A549 (cell line): ENCODE measurements at regions not wholly inside any gene's neighbourhood (a gene's known extent, or its start where the extent isn't known, plus 50 kb on each side); places are given as distances from the start of the nearest gene placed in this dataset.

Source experiments
- ATAC-seq, 2 experiments: fragments of 200-7000 bp in 1 of 2; fragments of >200 bp in 1 of 2; cut with Nextera tagmentation in 1 of 2; cut with Tn5 transposase in 1 of 2; 3 replicates each; pipeline versions ENCODE4 v1.8.0 to v1.9.1; 2018 to 2020; ENCODE audit warnings: mild to moderate bottlenecking in 1 of 2, moderate library complexity in 1 of 2
- CTCF ChIA-PET: fragments of 300-600 bp; sonication (Branson Sonifier 250); formaldehyde crosslinking; extraction: SDS; loops from one replicate; lab custom pipeline; 2021; ENCODE audit warnings: antibody characterized with exemption, inconsistent platforms; lab: Yijun Ruan, JAX
- POLR2A ChIA-PET: fragments of 350-600 bp; formaldehyde crosslinking; extraction: SDS; loops from one replicate; lab custom pipeline; 2021; ENCODE audit warnings: antibody characterized with exemption, inconsistent platforms; lab: Yijun Ruan, JAX
- DNase-seq, 2 experiments: peaks; one replicate each; pipeline versions ENCODE4 v3.0.0 to v3.0.0-alpha.2; 2011 to 2016; ENCODE audit warnings: low read depth in 1 of 2, low spot score in 1 of 2
- FAIRE-seq: peaks from 2 replicates; lab custom pipeline; 2011; peaks lifted over from hg19 to GRCh38; lab: Jason Lieb, UNC
- H3K27ac ChIP-seq, 2 experiments: fragments of >200 bp; sonication (Bioruptor Twin); formaldehyde crosslinking; 3 replicates each; pipeline ENCODE4 v1.5.1; 2016 to 2017
- H3K4me1 ChIP-seq: fragments of >200 bp; sonication (Bioruptor Twin); formaldehyde crosslinking; 3 replicates; pipeline ENCODE4 v1.6.1; 2016
- H3K4me2 ChIP-seq: fragments of >200 bp; sonication (Bioruptor Twin); formaldehyde crosslinking; 3 replicates; pipeline ENCODE4 v1.6.1; 2016
- H3K4me3 ChIP-seq: fragments of >200 bp; sonication (Bioruptor Twin); formaldehyde crosslinking; 3 replicates; pipeline ENCODE4 v1.5.1; 2016
- H3K9me3 ChIP-seq: fragments of >200 bp; sonication (Bioruptor Twin); formaldehyde crosslinking; 3 replicates; pipeline ENCODE4 v1.6.1; 2016
- BHLHE40 ChIP-seq: IDR thresholded peaks from 2 replicates; pipeline ENCODE4 v1.6.1; 2012; ENCODE audit warnings: low read depth, low read length, inconsistent platforms
- CBX8 ChIP-seq: fragments of 200-600 bp; sonication (generic); IDR thresholded peaks from 2 replicates; pipeline ENCODE4 v1.6.1; 2016
- CHD4 ChIP-seq: fragments of 200-600 bp; sonication (generic); IDR thresholded peaks from 2 replicates; pipeline ENCODE4 v1.6.1; 2016; ENCODE audit warnings: antibody characterized with exemption, mild to moderate bottlenecking, borderline replicate concordance
- EHF ChIP-seq: fragments of 250-450 bp; sonication (Bioruptor Pico); IDR thresholded peaks from 2 replicates; pipeline ENCODE4 v1.5.0; 2020; ENCODE audit warnings: mild to moderate bottlenecking
- EHMT2 ChIP-seq: fragments of 200-600 bp; sonication (generic); IDR thresholded peaks from 2 replicates; pipeline ENCODE4 v1.6.1; 2016; ENCODE audit warnings: antibody characterized with exemption, low read depth, mild to moderate bottlenecking, moderate library complexity
- EP300 ChIP-seq, 2 experiments: fragments of >200 bp; sonication (Bioruptor Twin); formaldehyde crosslinking; IDR thresholded peaks; 2 replicates in 1 of 2; 3 replicates in 1 of 2; pipeline ENCODE4 v1.6.1; 2016 to 2017
- ESRRA ChIP-seq: fragments of 150-350 bp; IDR thresholded peaks from 2 replicates; pipeline ENCODE4 v1.6.1; 2014; ENCODE audit warnings: mild to moderate bottlenecking, low read length, borderline replicate concordance
- GATA3 ChIP-seq: IDR thresholded peaks from 2 replicates; pipeline ENCODE4 v1.6.1; 2012; ENCODE audit warnings: borderline replicate concordance
- HOXB5 ChIP-seq: fragments of 250-450 bp; sonication (Bioruptor Pico); IDR thresholded peaks from 2 replicates; pipeline ENCODE4 v1.5.0; 2020; ENCODE audit warnings: mild to moderate bottlenecking, moderate library complexity
- KDM1A ChIP-seq: fragments of 200-600 bp; sonication (generic); IDR thresholded peaks from 2 replicates; pipeline ENCODE4 v1.6.1; 2016; ENCODE audit warnings: low read depth, mild to moderate bottlenecking
- KDM5A ChIP-seq: fragments of 200-600 bp; sonication (generic); IDR thresholded peaks from 2 replicates; pipeline ENCODE4 v1.6.1; 2016; ENCODE audit warnings: antibody characterized with exemption, mild to moderate bottlenecking
- MAFK ChIP-seq: fragments of 450-650 bp; IDR thresholded peaks from 2 replicates; pipeline ENCODE4 v1.6.1; 2014; ENCODE audit not compliant: partially characterized antibody
- RARB ChIP-seq: fragments of 250-450 bp; sonication (Bioruptor Pico); IDR thresholded peaks from 2 replicates; pipeline ENCODE4 v1.8.0; 2021; ENCODE audit warnings: mild to moderate bottlenecking, moderate library complexity
- SMC3 ChIP-seq: fragments of >200 bp; sonication (Bioruptor Twin); formaldehyde crosslinking; IDR thresholded peaks from 3 replicates; pipeline ENCODE4 v1.6.1; 2018; ENCODE audit warnings: inconsistent platforms
- ZC3H11A ChIP-seq: fragments of 450-650 bp; IDR thresholded peaks from 2 replicates; pipeline ENCODE4 v1.6.1; 2014; ENCODE audit warnings: antibody characterized with exemption, mild to moderate bottlenecking
- ZNF302 ChIP-seq: fragments of 250-450 bp; sonication (Bioruptor Pico); IDR thresholded peaks from 2 replicates; pipeline ENCODE4 v1.9.0; 2021; ENCODE audit warnings: inconsistent platforms, mild to moderate bottlenecking, moderate library complexity
- ZSCAN20 ChIP-seq: fragments of 250-450 bp; sonication (Bioruptor Pico); IDR thresholded peaks from 2 replicates; pipeline ENCODE4 v1.8.0; 2022; ENCODE audit warnings: mild to moderate bottlenecking, moderate library complexity
- WGBS: methylation state at CpG from one replicate; pipeline ENCODE4 v1.1.6; 2017; ENCODE audit errors: missing lambda C conversion rate; 5-methylcytosine and 5-hydroxymethylcytosine counted together
- TF ChIP-seq, protein P1 (sequence below): fragments of 250-450 bp; sonication (Bioruptor Pico); IDR thresholded peaks from 2 replicates; pipeline ENCODE4 v1.5.0; 2021; ENCODE audit warnings: mild to moderate bottlenecking, moderate library complexity, borderline replicate concordance
- TF ChIP-seq, protein P2 (sequence below): fragments of 250-450 bp; sonication (Bioruptor Pico); IDR thresholded peaks from 2 replicates; pipeline ENCODE4 v1.5.0; 2020; ENCODE audit warnings: low read depth, mild to moderate bottlenecking, moderate library complexity
- TF ChIP-seq, protein P3 (sequence below): fragments of >200 bp; sonication (Bioruptor Twin); formaldehyde crosslinking; IDR thresholded peaks from 3 replicates; pipeline ENCODE4 v1.5.1; 2016
- TF ChIP-seq, protein P4 (sequence below): fragments of 200-600 bp; sonication (generic); IDR thresholded peaks from 2 replicates; pipeline ENCODE4 v1.6.1; 2016; ENCODE audit warnings: antibody characterized with exemption, mild to moderate bottlenecking, moderate library complexity
- TF ChIP-seq, protein P5 (sequence below): IDR thresholded peaks from 2 replicates; pipeline ENCODE4 v1.6.1; 2012

DNA sequence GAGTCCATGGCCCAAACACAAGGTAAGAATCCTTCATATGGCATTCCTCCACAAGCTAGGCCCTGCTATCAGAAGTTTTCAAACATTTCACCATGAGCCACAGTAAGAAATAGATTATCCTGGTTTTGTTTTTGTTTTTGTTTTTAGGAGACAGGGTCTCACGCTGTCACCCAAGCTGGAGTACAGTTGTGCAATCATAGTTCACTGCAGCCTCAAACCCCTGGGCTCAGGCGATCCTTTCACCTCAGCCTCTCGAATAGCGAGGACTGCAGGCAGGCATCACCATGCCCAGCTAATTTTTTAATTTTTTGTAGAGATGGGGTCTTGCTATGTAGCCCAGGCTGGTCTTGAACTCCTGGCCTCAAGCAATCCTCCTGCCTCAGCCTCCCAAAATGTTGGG, 218.8 kb downstream of the TOMM20 start:
- FAIRE-seq, result no peak
- CTCF ChIA-PET, result interaction anchor here (1.6 kb wide), 1 partner anchor 174 kb away, joined by 3 read pairs; no protein-coding TSS in a partner anchor

DNA sequence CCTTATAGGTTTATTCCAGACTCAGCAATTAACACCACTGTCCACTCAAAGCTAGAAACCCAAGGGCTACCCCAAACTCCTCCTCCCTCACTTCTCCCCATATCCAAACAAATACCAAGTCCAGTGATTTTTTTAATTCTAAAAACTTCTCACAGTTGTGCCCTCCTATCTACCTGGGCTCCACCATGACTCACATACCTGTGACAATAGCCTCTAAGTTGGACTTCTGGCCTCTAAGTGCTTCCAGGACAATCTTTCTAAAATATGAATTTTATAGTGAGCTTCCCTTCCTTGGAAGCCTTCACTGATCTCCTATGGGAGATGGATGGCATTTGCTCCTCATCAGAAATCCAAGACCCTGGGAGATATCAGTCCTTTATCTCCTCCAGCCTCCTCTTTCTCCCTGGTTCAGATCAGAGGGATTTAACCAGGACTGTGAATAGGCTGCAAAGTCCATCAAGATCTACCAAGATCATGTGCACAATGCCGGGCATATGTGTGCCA, 219.3 kb downstream of the TOMM20 start:
- Histone ChIP-seq H3K9me3 (no peaks in the 10 kb centered on the region), H3K4me2 (no peak overlapping the region), H3K27ac (0 out of 6 replicates have a peak overlapping the region, but pooled peaks of 1 of the 2 experiments have one; percentile 13), H3K4me1 (0 out of 3 replicates have a peak, but pooled peaks cover 4% of the 10 kb centered on the region), H3K4me3 (no peak overlapping the region)
- DNase-seq (no peak), ATAC-seq (no peak), FAIRE-seq (no peak)
- WGBS, result 100% methylated on average over 1 of the region's 1 CpG
- POLR2A ChIA-PET, result no interaction called here
- TF ChIP-seq MAFK (peak; percentile 14), CHD4 (no peak), SMC3 (no peak)
- TF ChIP-seq, protein P1, sequence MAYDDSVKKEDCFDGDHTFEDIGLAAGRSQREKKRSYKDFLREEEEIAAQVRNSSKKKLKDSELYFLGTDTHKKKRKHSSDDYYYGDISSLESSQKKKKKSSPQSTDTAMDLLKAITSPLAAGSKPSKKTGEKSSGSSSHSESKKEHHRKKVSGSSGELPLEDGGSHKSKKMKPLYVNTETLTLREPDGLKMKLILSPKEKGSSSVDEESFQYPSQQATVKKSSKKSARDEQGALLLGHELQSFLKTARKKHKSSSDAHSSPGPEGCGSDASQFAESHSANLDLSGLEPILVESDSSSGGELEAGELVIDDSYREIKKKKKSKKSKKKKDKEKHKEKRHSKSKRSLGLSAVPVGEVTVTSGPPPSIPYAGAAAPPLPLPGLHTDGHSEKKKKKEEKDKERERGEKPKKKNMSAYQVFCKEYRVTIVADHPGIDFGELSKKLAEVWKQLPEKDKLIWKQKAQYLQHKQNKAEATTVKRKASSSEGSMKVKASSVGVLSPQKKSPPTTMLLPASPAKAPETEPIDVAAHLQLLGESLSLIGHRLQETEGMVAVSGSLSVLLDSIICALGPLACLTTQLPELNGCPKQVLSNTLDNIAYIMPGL, result no peak
- CTCF ChIA-PET, result no interaction called here

More for the DNA sequence above, 218.8 kb downstream of the TOMM20 start:
- TF ChIP-seq ESRRA (no peak), KDM1A (no peak), EHMT2 (no peak), RARB (CRISPR knock-in tag) (no peak), ZNF302 (no peak), EP300 (IDR thresholded peaks at IDR 0.05) (no peak), BHLHE40 (no peak), ZC3H11A (no peak), EHF (CRISPR knock-in tag) (no peak), KDM5A (no peak), ZSCAN20 (CRISPR knock-in tag) (no peak), HOXB5 (CRISPR knock-in tag) (no peak), GATA3 (no peak)
- TF ChIP-seq, protein P2, sequence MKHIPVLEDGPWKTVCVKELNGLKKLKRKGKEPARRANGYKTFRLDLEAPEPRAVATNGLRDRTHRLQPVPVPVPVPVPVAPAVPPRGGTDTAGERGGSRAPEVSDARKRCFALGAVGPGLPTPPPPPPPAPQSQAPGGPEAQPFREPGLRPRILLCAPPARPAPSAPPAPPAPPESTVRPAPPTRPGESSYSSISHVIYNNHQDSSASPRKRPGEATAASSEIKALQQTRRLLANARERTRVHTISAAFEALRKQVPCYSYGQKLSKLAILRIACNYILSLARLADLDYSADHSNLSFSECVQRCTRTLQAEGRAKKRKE (CRISPR knock-in tag), result no peak
- Histone ChIP-seq H3K4me2 (no peak overlapping the region), H3K9me3 (no peaks in the 10 kb centered on the region), H3K4me3 (no peak overlapping the region), H3K27ac (0 out of 6 replicates have a peak overlapping the region, but pooled peaks of 1 of the 2 experiments have one; percentile 13), H3K4me1 (0 out of 3 replicates have a peak, but pooled peaks cover 4% of the 10 kb centered on the region)
- 96% methylated on average over 4 of the region's 4 CpGs for WGBS
- DNase-seq, result no peak
- POLR2A ChIA-PET, result no interaction called here
- no peak for ATAC-seq

DNA sequence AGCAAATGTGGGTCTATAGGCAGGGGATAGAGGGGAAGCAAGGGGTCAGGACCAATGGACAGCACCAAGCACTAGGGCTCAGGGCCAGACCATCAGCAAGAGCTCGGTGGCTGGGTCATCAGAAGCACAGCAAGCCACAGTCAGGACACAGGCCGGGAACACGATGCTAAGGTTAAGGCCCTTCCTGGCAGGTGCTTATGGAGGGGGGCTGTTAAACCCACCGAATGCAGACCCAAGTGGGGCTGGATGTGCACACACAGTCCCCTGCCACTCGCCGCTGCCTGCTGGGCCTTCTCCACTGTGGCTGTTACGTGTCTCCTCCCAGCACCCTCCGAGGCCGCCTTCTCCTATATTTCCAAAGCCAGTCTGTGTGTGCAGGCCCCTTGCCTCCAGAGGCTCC, 220.1 kb downstream of the TOMM20 start:
- TF ChIP-seq KDM5A (no peak), ZC3H11A (no peak), CBX8 (no peak)
- TF ChIP-seq, protein P3, sequence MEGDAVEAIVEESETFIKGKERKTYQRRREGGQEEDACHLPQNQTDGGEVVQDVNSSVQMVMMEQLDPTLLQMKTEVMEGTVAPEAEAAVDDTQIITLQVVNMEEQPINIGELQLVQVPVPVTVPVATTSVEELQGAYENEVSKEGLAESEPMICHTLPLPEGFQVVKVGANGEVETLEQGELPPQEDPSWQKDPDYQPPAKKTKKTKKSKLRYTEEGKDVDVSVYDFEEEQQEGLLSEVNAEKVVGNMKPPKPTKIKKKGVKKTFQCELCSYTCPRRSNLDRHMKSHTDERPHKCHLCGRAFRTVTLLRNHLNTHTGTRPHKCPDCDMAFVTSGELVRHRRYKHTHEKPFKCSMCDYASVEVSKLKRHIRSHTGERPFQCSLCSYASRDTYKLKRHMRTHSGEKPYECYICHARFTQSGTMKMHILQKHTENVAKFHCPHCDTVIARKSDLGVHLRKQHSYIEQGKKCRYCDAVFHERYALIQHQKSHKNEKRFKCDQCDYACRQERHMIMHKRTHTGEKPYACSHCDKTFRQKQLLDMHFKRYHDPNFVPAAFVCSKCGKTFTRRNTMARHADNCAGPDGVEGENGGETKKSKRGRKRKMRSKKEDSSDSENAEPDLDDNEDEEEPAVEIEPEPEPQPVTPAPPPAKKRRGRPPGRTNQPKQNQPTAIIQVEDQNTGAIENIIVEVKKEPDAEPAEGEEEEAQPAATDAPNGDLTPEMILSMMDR, result no peak
- TF ChIP-seq, protein P4, sequence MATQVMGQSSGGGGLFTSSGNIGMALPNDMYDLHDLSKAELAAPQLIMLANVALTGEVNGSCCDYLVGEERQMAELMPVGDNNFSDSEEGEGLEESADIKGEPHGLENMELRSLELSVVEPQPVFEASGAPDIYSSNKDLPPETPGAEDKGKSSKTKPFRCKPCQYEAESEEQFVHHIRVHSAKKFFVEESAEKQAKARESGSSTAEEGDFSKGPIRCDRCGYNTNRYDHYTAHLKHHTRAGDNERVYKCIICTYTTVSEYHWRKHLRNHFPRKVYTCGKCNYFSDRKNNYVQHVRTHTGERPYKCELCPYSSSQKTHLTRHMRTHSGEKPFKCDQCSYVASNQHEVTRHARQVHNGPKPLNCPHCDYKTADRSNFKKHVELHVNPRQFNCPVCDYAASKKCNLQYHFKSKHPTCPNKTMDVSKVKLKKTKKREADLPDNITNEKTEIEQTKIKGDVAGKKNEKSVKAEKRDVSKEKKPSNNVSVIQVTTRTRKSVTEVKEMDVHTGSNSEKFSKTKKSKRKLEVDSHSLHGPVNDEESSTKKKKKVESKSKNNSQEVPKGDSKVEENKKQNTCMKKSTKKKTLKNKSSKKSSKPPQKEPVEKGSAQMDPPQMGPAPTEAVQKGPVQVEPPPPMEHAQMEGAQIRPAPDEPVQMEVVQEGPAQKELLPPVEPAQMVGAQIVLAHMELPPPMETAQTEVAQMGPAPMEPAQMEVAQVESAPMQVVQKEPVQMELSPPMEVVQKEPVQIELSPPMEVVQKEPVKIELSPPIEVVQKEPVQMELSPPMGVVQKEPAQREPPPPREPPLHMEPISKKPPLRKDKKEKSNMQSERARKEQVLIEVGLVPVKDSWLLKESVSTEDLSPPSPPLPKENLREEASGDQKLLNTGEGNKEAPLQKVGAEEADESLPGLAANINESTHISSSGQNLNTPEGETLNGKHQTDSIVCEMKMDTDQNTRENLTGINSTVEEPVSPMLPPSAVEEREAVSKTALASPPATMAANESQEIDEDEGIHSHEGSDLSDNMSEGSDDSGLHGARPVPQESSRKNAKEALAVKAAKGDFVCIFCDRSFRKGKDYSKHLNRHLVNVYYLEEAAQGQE, result no peak
- TF ChIP-seq, protein P5, sequence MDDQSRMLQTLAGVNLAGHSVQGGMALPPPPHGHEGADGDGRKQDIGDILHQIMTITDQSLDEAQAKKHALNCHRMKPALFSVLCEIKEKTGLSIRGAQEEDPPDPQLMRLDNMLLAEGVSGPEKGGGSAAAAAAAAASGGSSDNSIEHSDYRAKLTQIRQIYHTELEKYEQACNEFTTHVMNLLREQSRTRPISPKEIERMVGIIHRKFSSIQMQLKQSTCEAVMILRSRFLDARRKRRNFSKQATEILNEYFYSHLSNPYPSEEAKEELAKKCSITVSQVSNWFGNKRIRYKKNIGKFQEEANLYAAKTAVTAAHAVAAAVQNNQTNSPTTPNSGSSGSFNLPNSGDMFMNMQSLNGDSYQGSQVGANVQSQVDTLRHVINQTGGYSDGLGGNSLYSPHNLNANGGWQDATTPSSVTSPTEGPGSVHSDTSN, result no peak

More for the DNA sequence above, 220.1 kb downstream of the TOMM20 start:
- DNase-seq (no peak), ATAC-seq (no peak; a peak in 1 of 6 replicates), FAIRE-seq (no peak)
- H3K27ac ChIP-seq, result peak overlapping the region in 1 of 2 experiments; percentile 46; a peak in 3 of 6 replicates
- H3K9me3 ChIP-seq, result no peaks in the 10 kb centered on the region
- POLR2A ChIA-PET, result no interaction called here
- H3K4me3 ChIP-seq, result no peak overlapping the region
- no peak overlapping the region for H3K4me2 ChIP-seq
- CTCF ChIA-PET, result no interaction called here
- WGBS, result 89% methylated on average over 9 of the region's 9 CpGs
- 0 out of 3 replicates have a peak, but pooled peaks cover 4% of the 10 kb centered on the region for H3K4me1 ChIP-seq
